ENCODE measurements at regions not wholly inside any gene's neighbourhood (a gene's known extent, or its start where the extent isn't known, plus 50 kb on each side); places are given as distances from the start of the nearest gene placed in this dataset.

DNA sequence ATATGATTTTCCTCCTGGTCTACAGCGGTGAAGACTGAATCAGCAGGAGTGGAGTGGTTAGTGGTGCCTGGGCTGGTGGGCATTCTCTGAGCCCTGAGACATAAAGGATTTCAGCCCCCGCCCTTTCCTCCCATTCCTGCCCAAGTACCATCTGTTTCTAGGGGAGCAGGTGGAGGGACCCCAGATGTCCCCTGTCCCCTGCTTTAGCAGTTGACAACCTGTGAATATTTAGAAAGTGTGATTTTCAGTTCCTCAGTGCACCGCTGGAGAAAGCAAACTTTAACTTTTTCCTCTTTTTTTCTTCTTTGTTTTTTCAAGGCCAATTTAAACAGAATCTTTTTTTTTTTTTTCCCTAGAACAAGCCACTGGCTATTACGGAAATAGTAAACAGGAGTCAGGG, 163.8 kb upstream of the MYL2 start:
- Histone ChIP-seq H3K4me3 (ENCODE audit: low read depth, low read length) (no peak overlapping the region), H3K27me3 (ENCODE audit: control insufficient read depth, insufficient read depth, low read length) (peaks cover 5% of the 10 kb centered on the region), H3K9me3 (ENCODE audit: control insufficient read depth, insufficient read depth, low read length) (no peaks in the 10 kb centered on the region), H3K27ac (ENCODE audit: low read depth, low read length) (no peak overlapping the region)
- POLR2A ChIA-PET, result no interaction called here
- TF ChIP-seq, protein P1, sequence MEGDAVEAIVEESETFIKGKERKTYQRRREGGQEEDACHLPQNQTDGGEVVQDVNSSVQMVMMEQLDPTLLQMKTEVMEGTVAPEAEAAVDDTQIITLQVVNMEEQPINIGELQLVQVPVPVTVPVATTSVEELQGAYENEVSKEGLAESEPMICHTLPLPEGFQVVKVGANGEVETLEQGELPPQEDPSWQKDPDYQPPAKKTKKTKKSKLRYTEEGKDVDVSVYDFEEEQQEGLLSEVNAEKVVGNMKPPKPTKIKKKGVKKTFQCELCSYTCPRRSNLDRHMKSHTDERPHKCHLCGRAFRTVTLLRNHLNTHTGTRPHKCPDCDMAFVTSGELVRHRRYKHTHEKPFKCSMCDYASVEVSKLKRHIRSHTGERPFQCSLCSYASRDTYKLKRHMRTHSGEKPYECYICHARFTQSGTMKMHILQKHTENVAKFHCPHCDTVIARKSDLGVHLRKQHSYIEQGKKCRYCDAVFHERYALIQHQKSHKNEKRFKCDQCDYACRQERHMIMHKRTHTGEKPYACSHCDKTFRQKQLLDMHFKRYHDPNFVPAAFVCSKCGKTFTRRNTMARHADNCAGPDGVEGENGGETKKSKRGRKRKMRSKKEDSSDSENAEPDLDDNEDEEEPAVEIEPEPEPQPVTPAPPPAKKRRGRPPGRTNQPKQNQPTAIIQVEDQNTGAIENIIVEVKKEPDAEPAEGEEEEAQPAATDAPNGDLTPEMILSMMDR (IDR thresholded peaks at IDR 0.05; ENCODE audit: low read depth, low read length), result no peak
- CTCF ChIA-PET, result no interaction called here
- no peak for DNase-seq (ENCODE audit: low read depth, low spot score)

DNA sequence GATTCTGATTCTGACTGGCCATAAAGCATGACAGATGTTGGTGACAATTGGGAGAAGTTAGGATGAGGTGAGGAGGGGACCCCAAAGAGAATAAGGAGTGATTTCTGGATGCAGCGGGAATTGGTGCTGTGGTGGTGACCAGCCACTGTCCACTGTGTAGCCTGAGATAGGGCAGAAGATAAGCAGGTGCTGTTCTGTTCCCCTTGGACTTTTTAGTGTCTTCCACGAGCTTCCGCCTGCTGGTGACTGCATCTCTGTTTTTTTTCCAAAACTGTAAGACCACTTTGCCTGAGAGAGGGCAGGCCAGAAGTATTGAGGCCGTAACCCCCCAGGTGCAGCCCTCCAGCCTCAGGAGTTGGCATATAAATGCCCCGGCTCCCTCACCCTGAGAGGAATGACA, 161.2 kb upstream of the MYL2 start:
- Histone ChIP-seq H3K4me3 (ENCODE audit: low read depth, low read length) (no peak overlapping the region), H3K9me3 (ENCODE audit: control insufficient read depth, insufficient read depth, low read length) (no peaks in the 10 kb centered on the region), H3K27ac (ENCODE audit: low read depth, low read length) (no peak overlapping the region), H3K27me3 (ENCODE audit: control insufficient read depth, insufficient read depth, low read length) (peaks cover 10% of the 10 kb centered on the region)
- ChIA-PET POLR2A (no interaction called here), CTCF (no interaction called here)
- TF ChIP-seq, protein P1 (IDR thresholded peaks at IDR 0.05; ENCODE audit: low read depth, low read length), result no peak
- no peak for DNase-seq (ENCODE audit: low read depth, low spot score)

GRCh38 chr12:111078731-111079130, 158.4 kb upstream of the MYL2 start:
- peaks cover 13% of the 10 kb centered on the region for H3K27me3 ChIP-seq (ENCODE audit: control insufficient read depth, insufficient read depth, low read length)
- TF ChIP-seq, protein P1 (IDR thresholded peaks at IDR 0.05; ENCODE audit: low read depth, low read length), result no peak
- H3K4me3 ChIP-seq (ENCODE audit: low read depth, low read length), result no peak overlapping the region
- DNase-seq (ENCODE audit: low read depth, low spot score), result no peak
- ChIA-PET POLR2A (no interaction called here), CTCF (no interaction called here)
- H3K9me3 ChIP-seq (ENCODE audit: control insufficient read depth, insufficient read depth, low read length), result no peaks in the 10 kb centered on the region
- no peak overlapping the region for H3K27ac ChIP-seq (ENCODE audit: low read depth, low read length)

- TF ChIP-seq, protein P1 (IDR thresholded peaks at IDR 0.05; ENCODE audit: low read depth, low read length), result no peak
- CTCF ChIA-PET, result no interaction called here
- H3K27me3 ChIP-seq (ENCODE audit: control insufficient read depth, insufficient read depth, low read length), result peaks cover 13% of the 10 kb centered on the region
Measured at GRCh38 chr12:111076611-111077451, 156.5 kb upstream of the MYL2 start.

GRCh38 chr12:111076199-111076598, 155.8 kb upstream of the MYL2 start:
- TF ChIP-seq, protein P1 (IDR thresholded peaks at IDR 0.05; ENCODE audit: low read depth, low read length), result no peak
- Histone ChIP-seq H3K9me3 (ENCODE audit: control insufficient read depth, insufficient read depth, low read length) (no peaks in the 10 kb centered on the region), H3K27me3 (ENCODE audit: control insufficient read depth, insufficient read depth, low read length) (peaks cover 13% of the 10 kb centered on the region), H3K4me3 (ENCODE audit: low read depth, low read length) (no peak overlapping the region), H3K27ac (ENCODE audit: low read depth, low read length) (no peak overlapping the region)
- POLR2A ChIA-PET, result no interaction called here
- CTCF ChIA-PET, result no interaction called here
- no peak for DNase-seq (ENCODE audit: low read depth, low spot score)

More at GRCh38 chr12:111076611-111077451, 156.5 kb upstream of the MYL2 start:
- Histone ChIP-seq H3K9me3 (ENCODE audit: control insufficient read depth, insufficient read depth, low read length) (no peaks in the 10 kb centered on the region), H3K4me3 (ENCODE audit: low read depth, low read length) (no peak overlapping the region), H3K27ac (ENCODE audit: low read depth, low read length) (no peak overlapping the region)
- no peak for DNase-seq (ENCODE audit: low read depth, low spot score)
- POLR2A ChIA-PET, result no interaction called here
